ENCODE measurements at regions not wholly inside any gene's neighbourhood (a gene's known extent, or its start where the extent isn't known, plus 50 kb on each side); places are given as distances from the start of the nearest gene placed in this dataset.

DNA sequence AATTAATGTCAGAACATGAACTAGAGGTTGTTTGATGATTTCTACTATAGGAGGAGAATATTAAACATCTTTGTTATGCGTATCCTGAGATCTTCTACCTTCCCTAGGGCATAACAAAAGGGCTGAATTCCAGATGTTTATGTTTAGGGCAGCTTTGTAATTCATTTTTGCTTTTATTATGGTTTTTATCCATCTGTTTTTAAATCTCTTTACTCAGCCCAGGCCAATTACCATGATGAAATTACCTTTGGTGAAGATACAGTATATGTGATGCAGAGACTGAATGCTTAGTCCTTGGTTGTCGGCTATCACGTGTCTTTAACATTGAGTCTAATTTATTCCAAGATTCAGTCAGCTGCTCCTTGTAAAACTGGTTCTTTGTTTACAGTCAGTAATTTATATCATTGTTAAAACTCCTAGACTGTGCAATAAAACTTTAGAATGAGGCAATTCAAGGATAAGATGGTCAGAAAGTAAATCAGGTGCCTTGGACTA, 176.9 kb downstream of the CTH start:
- DNase-seq (ENCODE audit: low read depth, low spot score) (no peak), ATAC-seq (no peak), FAIRE-seq (no peak)
- Histone ChIP-seq H2AFZ (ENCODE audit: control insufficient read depth, low read depth, low read length) (no peak overlapping the region), H3K9ac (ENCODE audit: control insufficient read depth, insufficient read depth, low read length) (no peak overlapping the region), H3K27ac (ENCODE audit: control insufficient read depth, insufficient read depth) (no peak overlapping the region), H3K4me1 (ENCODE audit: control insufficient read depth, insufficient read depth, low read length) (no peaks in the 10 kb centered on the region), H3K27me3 (replicated peaks in 1 of 2; ENCODE audit: control insufficient read depth in 2 of 2, insufficient read depth in 2 of 2, low read length in 1 of 2) (no peaks in the 10 kb centered on the region; a peak in 1 of 4 replicates), H3K36me3 (ENCODE audit: control insufficient read depth in 2 of 2, insufficient read depth in 2 of 2, low read length in 1 of 2) (no peaks in the 10 kb centered on the region), H3K4me2 (ENCODE audit: control insufficient read depth, insufficient read depth) (no peak overlapping the region), H3K9me3 (replicated peaks; ENCODE audit: control insufficient read depth, insufficient read depth, low read length) (no peaks in the 10 kb centered on the region), H4K20me1 (ENCODE audit: control insufficient read depth, insufficient read depth) (no peaks in the 10 kb centered on the region), H3K79me2 (ENCODE audit: control insufficient read depth, insufficient read depth, low read length) (no peaks in the 10 kb centered on the region), H3K4me3 (no peak overlapping the region)
- RAD21 ChIA-PET (ENCODE audit: unreplicated experiment) = no interaction called here
- intact Hi-C loops (cut with micrococcal nuclease; ENCODE audit: unreplicated experiment) = no loop called here
- SMC1A ChIA-PET (ENCODE audit: uncharacterized antibody, unreplicated experiment) = no interaction called here
- BruUV-seq (replicated peaks) = no TSS peak
- CTCF ChIA-PET = no interaction called here
- in situ Hi-C loops (cut with MboI) = no loop called here
- WGBS (ENCODE audit: insufficient coverage, insufficient replicate concordance, low lambda C conversion rate, missing lambda C conversion rate) = 27% methylated on average over 3 of the region's 3 CpGs
- no peak for TF ChIP-seq HDAC6 (IDR thresholded peaks at IDR 0.05; ENCODE audit: unreplicated experiment)
- no peak for TF ChIP-seq NRF1 (conservative IDR thresholded peaks at IDR 0.05; ENCODE audit: low read depth, low read length)
- TF ChIP-seq, protein P1, sequence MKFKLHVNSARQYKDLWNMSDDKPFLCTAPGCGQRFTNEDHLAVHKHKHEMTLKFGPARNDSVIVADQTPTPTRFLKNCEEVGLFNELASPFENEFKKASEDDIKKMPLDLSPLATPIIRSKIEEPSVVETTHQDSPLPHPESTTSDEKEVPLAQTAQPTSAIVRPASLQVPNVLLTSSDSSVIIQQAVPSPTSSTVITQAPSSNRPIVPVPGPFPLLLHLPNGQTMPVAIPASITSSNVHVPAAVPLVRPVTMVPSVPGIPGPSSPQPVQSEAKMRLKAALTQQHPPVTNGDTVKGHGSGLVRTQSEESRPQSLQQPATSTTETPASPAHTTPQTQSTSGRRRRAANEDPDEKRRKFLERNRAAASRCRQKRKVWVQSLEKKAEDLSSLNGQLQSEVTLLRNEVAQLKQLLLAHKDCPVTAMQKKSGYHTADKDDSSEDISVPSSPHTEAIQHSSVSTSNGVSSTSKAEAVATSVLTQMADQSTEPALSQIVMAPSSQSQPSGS (IDR thresholded peaks at IDR 0.05; ENCODE audit: low read length) = no peak
- no peak for TF ChIP-seq FOS (IDR thresholded peaks at IDR 0.05; ENCODE audit: borderline replicate concordance, extremely low read depth, insufficient read length)
- TF ChIP-seq, protein P2, sequence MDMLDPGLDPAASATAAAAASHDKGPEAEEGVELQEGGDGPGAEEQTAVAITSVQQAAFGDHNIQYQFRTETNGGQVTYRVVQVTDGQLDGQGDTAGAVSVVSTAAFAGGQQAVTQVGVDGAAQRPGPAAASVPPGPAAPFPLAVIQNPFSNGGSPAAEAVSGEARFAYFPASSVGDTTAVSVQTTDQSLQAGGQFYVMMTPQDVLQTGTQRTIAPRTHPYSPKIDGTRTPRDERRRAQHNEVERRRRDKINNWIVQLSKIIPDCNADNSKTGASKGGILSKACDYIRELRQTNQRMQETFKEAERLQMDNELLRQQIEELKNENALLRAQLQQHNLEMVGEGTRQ (IDR thresholded peaks at IDR 0.05; ENCODE audit: borderline replicate concordance, low read depth, low read length) = no peak
- TF ChIP-seq, protein P3, sequence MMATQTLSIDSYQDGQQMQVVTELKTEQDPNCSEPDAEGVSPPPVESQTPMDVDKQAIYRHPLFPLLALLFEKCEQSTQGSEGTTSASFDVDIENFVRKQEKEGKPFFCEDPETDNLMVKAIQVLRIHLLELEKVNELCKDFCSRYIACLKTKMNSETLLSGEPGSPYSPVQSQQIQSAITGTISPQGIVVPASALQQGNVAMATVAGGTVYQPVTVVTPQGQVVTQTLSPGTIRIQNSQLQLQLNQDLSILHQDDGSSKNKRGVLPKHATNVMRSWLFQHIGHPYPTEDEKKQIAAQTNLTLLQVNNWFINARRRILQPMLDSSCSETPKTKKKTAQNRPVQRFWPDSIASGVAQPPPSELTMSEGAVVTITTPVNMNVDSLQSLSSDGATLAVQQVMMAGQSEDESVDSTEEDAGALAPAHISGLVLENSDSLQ (IDR thresholded peaks at IDR 0.05) = no peak
- no peak for TF ChIP-seq TCF12 (IDR thresholded peaks at IDR 0.05; ENCODE audit: low read depth, low read length)
- no peak for TF ChIP-seq ZNF207 (IDR thresholded peaks at IDR 0.05; ENCODE audit: borderline replicate concordance)
- no peak for TF ChIP-seq RBBP5 (conservative IDR thresholded peaks at IDR 0.05)
- TF ChIP-seq PML (IDR thresholded peaks at IDR 0.05; ENCODE audit: low read length) = no peak
- TF ChIP-seq, protein P4, sequence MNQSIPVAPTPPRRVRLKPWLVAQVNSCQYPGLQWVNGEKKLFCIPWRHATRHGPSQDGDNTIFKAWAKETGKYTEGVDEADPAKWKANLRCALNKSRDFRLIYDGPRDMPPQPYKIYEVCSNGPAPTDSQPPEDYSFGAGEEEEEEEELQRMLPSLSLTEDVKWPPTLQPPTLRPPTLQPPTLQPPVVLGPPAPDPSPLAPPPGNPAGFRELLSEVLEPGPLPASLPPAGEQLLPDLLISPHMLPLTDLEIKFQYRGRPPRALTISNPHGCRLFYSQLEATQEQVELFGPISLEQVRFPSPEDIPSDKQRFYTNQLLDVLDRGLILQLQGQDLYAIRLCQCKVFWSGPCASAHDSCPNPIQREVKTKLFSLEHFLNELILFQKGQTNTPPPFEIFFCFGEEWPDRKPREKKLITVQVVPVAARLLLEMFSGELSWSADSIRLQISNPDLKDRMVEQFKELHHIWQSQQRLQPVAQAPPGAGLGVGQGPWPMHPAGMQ (IDR thresholded peaks at IDR 0.05; ENCODE audit: borderline replicate concordance) = no peak
- no peak for TF ChIP-seq ZNF274 (IDR thresholded peaks at IDR 0.05; ENCODE audit: insufficient read depth, insufficient read length)
- no peak for TF ChIP-seq PAX5 (IDR thresholded peaks at IDR 0.05; ENCODE audit: borderline replicate concordance, low read depth, low read length)
- no peak for TF ChIP-seq RUNX3 (IDR thresholded peaks at IDR 0.05; ENCODE audit: low read length)
- TF ChIP-seq, protein P5, sequence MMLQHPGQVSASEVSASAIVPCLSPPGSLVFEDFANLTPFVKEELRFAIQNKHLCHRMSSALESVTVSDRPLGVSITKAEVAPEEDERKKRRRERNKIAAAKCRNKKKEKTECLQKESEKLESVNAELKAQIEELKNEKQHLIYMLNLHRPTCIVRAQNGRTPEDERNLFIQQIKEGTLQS (IDR thresholded peaks at IDR 0.05; ENCODE audit: borderline replicate concordance, extremely low read depth, low read depth, low read length) = no peak
- TF ChIP-seq ZZZ3 (IDR thresholded peaks at IDR 0.05; ENCODE audit: control insufficient read depth, insufficient read length, low read depth) = no peak
- POLR2A ChIA-PET = no interaction called here

Measured in GM12878 (cell line).